Panc1 (cell line): ENCODE measurements at regions not wholly inside any gene's neighbourhood (a gene's known extent, or its start where the extent isn't known, plus 50 kb on each side); places are given as distances from the start of the nearest gene placed in this dataset.

ENCODE experiments used
- CTCF ChIP-seq: fragments of 450-650 bp; IDR thresholded peaks from 2 replicates; pipeline ENCODE4 v1.5.1; 2017; ENCODE audit warnings: mild to moderate bottlenecking
- POLR2AphosphoS5 ChIP-seq: IDR thresholded peaks from 2 replicates; pipeline ENCODE4 v1.6.1; 2012; ENCODE audit warnings: mild to moderate bottlenecking, low read depth, low read length, moderate library complexity
- REST ChIP-seq, 2 experiments: IDR thresholded peaks; 2 replicates each; pipeline ENCODE4 v1.6.1; 2011 to 2012; ENCODE audit warnings: low read depth in 2 of 2, control low read depth in 1 of 2, low read length in 1 of 2, mild to moderate bottlenecking in 1 of 2, moderate library complexity in 1 of 2; ENCODE audit not compliant: insufficient read depth in 1 of 2

DNA sequence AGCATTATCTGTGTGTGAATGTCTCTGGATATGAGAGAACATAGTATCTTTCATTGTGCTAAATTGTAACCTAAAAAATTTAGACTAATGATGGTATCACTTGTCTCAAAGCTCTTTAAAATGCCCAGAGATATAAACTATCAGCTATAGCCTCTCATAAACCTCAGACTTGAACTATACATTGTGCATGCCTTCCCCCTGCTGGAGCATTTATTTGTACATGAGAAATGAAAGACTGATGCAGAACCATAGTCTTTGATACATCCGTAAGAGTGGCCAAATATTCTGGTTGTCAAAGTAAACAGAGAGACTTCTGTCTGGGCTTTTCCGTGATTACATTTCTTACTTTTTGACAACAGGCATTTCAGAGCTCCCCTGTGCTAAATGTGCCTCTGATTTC, 71.9 kb upstream of the CCDC68 start:
- TF ChIP-seq POLR2AphosphoS5 (no peak), CTCF (no peak), REST (IDR thresholded peaks at IDR 0.05; ENCODE audit: insufficient read depth in 1 of 2, low read depth in 2 of 2, low read length in 1 of 2) (no peak)
